Retinal pigment epithelial cell (primary cell): ENCODE measurements at regions not wholly inside any gene's neighbourhood (a gene's known extent, or its start where the extent isn't known, plus 50 kb on each side); places are given as distances from the start of the nearest gene placed in this dataset.
"Not testable (repeated sequence)": the region's sequence is repeated elsewhere in the genome, so short reads cannot be mapped to it uniquely, and the experiment has no call there.

Experiments used
- DNase-seq: peaks from one replicate; pipeline ENCODE4 v3.0.0-alpha.2; 2010; ENCODE audit warnings: low read depth
- H3K4me3 ChIP-seq: 2 replicates; pipeline ENCODE4 v1.5.1; 2011; ENCODE audit warnings: mild to moderate bottlenecking, low read length, control low read depth, moderate library complexity
- TF ChIP-seq, protein P1 (sequence below): conservative IDR thresholded peaks from 2 replicates; pipeline ENCODE4 v1.5.1; 2011; ENCODE audit warnings: low read depth, low read length, control low read depth, inconsistent platforms

DNA sequence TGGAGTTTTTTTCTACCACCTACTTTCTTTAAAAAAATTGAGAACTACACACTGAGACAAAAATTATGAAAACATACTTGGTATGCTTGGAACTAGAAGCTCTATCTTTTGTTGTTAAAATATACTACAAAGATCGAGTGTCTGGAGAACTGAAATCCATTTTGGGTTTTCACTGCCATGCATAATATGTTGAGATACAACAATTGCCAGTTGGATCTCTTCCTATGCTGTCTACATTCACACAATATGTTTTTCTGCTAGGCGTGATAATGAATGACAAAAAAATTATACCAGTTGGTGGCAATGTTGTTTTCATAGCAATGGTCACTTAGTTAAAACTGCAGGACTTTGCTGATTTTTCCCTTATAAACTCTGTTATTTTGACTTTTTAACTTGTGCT lies 605.4 kb upstream of the LCORL start:
- no peak for DNase-seq
- H3K4me3 ChIP-seq, result no peak overlapping the region
- TF ChIP-seq, protein P1, sequence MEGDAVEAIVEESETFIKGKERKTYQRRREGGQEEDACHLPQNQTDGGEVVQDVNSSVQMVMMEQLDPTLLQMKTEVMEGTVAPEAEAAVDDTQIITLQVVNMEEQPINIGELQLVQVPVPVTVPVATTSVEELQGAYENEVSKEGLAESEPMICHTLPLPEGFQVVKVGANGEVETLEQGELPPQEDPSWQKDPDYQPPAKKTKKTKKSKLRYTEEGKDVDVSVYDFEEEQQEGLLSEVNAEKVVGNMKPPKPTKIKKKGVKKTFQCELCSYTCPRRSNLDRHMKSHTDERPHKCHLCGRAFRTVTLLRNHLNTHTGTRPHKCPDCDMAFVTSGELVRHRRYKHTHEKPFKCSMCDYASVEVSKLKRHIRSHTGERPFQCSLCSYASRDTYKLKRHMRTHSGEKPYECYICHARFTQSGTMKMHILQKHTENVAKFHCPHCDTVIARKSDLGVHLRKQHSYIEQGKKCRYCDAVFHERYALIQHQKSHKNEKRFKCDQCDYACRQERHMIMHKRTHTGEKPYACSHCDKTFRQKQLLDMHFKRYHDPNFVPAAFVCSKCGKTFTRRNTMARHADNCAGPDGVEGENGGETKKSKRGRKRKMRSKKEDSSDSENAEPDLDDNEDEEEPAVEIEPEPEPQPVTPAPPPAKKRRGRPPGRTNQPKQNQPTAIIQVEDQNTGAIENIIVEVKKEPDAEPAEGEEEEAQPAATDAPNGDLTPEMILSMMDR, result no peak

DNA sequence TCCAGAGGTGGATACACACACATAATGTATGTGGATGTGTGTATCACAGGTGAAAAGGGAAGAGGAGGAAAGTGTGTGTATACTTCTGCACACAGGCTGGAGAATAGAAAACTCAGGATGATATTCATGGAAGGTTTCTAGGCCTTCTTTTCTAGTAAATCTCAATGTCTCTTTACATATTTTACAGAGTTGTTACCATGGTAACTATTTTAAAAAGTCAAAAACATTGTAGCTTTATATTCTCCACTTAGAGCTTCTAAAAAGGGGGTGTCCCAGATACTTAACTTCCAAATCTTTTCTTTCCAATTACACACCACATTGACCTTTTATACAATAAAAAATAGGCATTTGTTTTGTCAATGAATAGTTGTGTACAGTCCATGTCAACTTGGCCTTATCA lies 604.8 kb upstream of the LCORL start:
- DNase-seq, result no peak
- TF ChIP-seq, protein P1, result no peak
- no peak overlapping the region for H3K4me3 ChIP-seq

DNA sequence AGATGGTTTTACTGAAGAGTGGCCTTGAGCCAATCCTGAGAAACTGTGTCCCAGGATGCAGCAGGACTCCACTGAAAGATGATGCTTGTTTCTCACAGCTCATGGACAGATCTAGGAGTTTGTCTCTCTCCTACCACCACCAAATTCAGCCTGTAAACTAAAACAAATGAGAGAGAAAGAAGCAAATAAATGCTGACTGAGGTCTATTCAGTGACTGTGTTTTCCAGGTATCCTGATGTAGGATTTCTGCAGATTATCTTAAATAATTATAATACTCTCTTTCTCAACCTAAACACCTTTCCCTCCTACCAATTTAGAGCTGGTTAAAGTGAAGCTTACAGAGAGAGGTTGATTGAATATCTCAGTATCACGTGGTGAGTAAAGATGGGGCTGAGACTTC lies 599.6 kb upstream of the LCORL start:
- TF ChIP-seq, protein P1, result no peak
- no peak overlapping the region for H3K4me3 ChIP-seq
- DNase-seq, result no peak

DNA sequence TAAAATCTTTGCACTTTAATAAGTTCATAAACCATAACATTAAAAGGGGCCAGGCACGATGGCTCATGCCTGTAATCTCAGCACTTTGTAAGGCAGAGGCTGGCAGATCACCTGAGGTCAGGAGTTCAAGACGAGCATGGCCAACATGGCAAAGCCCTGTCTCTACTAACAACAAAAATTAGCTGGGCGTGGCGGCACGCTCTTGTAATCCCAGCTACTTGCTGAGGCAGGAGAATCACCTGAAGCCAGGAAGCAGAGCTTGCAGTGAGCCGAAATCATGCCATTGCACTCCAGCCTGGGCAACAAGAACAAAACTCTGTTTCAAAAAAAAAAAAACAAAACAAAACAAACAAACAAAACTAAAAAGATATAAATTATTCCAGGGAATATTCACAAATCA lies 595.2 kb upstream of the LCORL start:
- TF ChIP-seq, protein P1, result no peak
- DNase-seq, result no peak

DNA sequence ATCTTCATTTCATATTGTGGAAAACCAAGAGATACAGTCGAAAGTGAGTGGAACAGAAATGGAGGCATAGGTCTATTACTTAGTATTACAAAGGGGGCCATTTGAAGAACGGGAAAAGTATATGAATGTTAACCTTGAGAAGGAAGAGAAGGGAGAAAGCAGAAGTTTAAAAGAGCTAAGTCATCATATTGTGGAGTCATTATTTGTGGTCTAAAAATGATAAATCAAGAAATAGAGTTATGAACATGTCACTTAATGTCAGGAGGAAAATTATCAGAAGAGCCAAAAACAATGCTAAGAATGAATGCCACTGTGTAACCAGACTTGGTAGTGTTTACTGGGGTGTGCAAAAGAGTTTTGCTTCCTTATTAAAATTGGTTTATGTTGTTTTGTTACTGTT lies 589.5 kb upstream of the LCORL start:
- TF ChIP-seq, protein P1, result no peak
- no peak overlapping the region for H3K4me3 ChIP-seq
- DNase-seq, result no peak

More for the DNA sequence above, 595.2 kb upstream of the LCORL start:
- H3K4me3 ChIP-seq, result no peak overlapping the region

DNA sequence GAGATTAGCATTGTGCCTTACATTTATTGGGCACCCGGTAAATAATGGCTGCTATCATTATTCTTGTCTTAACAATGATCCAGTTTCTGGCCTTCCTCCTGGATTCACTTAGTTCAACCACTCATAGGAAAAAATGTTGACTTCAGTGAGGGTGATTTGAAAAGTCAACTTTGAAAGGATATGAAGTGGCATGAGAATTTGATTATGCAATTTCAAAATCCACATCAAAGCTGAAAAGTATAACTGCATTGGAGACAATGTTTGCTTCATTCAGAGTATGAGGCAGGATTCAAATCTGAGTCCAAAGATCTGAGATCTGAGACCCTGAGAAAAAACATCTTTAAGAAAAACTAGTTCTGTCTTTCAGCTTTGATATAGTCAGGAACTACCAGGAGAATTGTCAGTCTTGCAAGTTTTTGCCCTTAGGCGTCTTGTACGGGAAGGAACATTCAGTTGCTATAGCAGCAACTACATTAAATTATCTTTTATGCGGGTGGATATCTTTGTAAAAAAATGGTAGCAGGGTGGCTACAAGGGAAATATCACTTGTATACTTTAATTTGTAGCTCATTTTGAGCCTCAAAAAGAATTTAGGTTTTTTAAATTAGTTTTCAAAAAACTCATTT lies 587.5 kb upstream of the LCORL start:
- DNase-seq, result no peak
- TF ChIP-seq, protein P1, result no peak
- no peak overlapping the region for H3K4me3 ChIP-seq

DNA sequence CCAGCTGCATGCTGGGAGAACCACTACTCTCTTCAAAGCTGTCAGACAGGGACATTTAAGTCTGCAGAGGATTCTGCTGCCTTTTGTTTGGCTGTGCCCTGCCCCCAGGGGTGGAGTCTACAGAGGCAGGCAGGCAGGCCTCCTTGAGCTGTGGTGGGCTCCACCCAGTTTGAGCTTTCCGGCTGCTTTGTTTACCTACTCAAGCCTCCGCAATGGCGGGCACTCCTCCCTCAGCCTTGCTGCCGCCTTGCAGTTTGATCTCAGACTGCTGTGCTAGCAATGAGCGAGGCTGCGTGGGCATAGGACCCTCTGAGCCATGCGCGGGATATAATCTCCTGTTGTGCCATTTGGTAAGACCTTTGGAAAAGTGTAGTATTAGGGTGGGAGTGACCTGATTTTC lies 581.1 kb upstream of the LCORL start:
- H3K4me3 ChIP-seq, DNase-seq: not testable (repeated sequence)
